Esophagus mucosa (tissue), 1 donor: ENCODE measurements at regions not wholly inside any gene's neighbourhood (a gene's known extent, or its start where the extent isn't known, plus 50 kb on each side); places are given as distances from the start of the nearest gene placed in this dataset.

Source experiments
- ATAC-seq: fragments of 200-7000 bp; cut with Tn5 transposase; one replicate; pipeline ENCODE4 v1.9.1; 2020
- donor health status: DM: yes; HTN: yes; CAD: no.

DNA sequence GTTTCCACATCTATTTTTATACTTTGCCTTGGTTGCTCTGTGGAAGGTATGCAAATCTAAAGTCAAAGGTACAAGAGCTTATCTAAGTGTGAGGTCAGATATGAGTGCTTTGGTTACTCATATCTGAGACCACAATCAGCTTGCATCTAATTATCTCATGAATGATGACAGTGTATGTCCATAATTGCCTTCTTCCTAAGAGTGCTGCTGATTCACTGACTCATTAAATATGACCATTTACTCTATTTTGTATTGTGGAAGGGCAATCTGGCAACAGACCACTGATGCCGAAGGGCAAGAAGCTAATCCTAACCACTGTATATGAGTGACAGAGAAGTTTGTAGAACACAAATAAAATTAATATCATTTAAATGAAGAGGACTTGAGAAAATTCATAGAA is 1190.2 kb upstream of the AGA start:
- ATAC-seq = no peak

DNA sequence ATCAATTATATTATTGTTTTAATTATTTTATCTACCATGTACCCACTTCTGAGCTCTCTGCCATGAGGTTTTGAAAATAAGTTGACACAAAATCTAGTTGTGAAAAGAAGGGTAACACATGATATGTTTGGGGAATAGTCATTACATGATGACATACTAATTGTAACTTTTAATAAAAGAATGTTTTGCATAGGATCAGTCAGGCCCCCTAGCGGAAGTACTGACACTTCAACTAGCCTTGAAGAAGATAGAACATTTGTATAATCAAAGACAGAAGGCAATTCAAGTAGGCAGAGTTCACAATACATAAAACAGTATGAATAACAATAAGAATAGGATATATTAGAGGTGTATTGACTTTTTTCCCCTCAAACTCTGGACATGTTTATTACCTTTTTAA is 1191.0 kb upstream of the AGA start:
- ATAC-seq = no peak

DNA sequence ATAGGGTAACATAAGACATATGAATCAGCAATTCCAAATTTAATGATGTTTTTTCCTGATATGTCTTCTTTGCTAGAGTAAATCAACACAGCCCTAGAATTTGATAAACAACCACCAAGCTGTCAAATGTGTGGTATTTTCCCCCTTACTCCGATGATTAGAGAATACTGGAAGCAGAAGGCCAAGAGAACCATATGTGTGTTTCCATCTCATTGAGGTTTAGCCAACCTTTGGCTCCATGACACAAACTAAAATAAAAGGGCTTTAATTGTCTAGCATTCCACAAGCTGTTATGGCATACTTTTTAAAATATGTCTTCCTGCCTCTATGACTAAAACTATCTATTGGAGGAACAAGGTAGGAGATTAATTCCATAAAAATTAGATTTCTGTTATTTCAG is 1222.4 kb upstream of the AGA start:
- no peak for ATAC-seq

DNA sequence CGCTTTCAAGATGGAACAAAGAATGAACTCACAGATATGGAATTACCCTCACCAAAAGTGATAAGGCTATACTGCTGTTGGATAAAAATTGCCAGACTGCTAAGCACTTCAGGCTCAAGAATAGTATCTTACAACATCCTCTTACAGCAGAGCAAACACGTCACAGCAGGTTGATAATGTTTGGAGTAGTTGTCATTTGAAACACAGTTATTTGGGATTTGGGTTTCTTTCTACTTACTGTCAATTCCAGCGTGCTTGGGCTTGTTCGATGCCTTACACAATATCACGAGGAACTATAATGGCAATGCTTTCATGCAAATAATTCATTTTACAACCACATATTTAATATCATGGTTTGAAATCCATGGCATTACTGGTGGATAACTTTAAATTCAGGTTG is 1223.7 kb upstream of the AGA start:
- no peak for ATAC-seq

DNA sequence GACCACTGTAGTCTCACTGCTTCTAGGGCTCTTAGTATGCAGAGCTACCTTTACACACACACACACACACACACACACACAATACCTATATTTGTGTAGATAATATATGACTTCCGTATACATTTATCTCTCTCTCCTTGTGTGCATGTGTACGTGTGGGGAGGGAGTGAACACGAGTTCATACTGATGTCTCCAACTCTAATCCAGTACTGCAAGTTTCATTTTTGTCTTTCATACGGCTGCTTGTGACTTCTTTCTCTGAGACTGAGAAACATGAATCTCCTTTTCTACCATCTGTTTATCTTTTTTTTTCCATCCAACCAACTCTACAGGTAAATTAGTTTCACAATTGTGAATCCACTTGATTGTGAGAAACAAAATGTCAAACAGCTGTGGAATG is 1229.5 kb upstream of the AGA start:
- ATAC-seq = no peak

DNA sequence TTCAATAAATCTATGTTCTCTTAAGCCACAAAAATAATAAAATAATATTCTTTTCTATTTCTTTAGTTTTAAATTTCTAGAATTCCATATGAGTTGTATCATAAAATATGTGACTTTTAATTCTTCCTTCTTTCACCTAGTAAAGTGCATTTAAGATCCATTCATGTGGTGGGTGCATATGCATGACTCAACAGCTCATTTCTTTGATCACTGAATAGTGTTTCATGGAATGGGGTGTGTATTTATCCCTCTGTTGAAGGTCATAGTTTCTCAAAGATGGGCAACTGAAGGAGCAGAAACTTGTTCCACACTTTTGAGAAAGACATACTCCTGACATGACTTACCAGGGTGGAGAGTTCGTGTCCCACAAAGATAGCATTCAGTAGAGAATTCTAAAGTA is 1230.3 kb upstream of the AGA start:
- no peak for ATAC-seq

DNA sequence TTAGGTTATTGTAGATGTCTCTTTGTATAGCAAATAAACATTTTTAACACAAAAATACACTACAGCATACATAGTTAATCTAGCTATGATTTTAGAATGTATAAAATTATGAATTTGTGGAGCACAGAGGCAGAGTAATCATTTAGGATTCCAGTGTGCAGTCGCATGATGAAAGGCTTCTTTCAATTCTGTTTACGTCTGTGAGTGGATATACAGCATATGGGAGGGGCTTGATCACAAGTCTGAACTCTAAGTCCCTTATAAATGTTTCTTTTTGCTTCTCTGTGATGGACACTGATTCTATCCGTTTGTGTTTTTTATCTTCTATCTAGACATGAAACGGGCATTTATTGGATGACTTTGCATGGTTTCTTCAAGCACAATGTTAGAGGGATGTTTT is 1239.6 kb upstream of the AGA start:
- ATAC-seq = no peak

DNA sequence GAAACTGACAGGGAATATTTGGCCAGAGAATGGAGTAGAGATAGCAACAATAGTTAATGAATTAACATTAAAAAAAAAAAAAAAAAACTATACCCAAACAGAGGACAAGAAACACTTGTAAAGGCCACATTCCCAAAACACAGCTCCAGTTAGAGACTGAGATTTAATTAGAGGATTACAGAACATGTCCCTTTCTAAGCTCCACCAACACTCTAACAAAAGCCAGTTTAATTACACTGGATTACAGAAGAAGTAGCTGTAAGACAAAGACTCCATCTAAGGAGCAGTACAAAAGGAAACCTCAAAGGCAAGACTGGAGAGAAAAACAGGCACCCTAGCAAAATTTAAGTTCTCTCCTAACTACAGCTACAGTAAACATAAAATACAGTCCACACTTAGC is 1247.7 kb upstream of the AGA start:
- ATAC-seq = no peak

DNA sequence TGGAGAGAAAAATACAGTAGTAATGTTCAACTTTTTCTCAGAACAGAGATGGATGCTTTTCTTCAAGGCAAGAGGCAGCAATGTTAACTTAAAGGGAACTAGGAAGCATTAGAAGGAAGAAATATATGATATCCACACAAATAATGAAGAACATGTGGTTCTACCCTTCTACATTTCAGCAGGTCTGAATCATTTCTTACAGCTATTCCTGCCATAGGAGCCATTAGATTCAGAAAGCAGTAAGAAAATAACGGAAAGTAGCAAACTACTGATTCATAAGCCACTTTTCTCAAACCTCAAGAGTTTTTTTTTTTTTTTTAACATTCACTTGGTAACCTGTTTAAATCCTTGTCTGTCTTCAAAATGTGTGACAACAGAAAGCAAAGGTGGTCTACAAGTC is 1251.6 kb upstream of the AGA start:
- no peak for ATAC-seq

DNA sequence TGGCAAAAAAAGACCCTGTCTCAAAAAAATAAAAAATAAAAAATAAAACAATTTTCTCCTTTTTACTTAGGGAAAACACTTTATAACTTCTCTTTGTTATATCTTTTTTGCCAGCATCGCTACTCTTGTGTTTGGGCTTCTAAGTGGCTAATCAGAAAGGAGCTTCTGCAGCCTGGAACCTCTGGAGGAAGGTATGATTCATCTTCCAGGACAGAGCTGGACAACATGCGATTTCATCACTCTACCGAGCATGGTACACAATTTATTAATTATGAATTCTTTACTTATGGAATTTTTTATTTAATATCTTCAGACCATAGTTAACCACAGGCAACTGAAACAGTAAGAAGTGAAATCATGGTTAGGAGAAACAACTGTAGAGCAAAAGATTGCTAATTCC is 1254.3 kb upstream of the AGA start:
- ATAC-seq = no peak

DNA sequence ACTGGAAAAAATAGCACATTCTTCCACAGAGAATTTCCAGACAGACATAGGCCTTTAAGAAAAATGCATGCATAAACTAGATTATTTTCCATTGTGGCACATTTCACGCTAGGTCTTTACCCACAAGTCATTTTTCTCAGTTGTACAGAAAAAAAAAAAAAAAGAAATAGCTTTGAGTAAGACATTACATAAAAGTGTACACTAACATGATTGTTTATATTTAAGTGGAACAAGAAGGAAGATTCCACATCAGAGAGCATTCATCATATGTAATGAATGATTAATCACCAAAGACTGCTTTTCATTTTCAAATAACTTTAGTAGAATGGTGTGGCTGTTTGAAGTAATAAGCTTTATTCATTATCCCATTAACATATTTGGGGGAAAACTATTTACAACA is 1270.2 kb upstream of the AGA start:
- ATAC-seq = no peak

DNA sequence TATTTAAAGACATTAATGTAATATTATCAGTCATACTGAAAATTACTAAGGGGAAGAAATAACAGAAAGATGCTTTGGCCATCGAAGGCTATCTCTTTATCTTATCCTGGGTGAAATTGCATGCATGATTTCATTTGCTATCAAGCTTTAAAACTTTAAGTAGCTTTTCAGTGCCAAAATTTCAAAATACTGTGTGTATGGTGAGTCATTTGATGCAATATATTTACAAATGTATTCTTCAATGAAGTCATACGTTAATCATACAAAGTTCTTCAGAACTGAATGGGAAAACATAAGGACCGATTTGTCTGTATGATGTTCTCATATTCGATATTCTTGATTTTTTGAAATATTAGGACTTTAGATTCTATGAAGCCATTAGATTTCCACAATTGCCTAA is 1295.8 kb upstream of the AGA start:
- ATAC-seq = no peak

DNA sequence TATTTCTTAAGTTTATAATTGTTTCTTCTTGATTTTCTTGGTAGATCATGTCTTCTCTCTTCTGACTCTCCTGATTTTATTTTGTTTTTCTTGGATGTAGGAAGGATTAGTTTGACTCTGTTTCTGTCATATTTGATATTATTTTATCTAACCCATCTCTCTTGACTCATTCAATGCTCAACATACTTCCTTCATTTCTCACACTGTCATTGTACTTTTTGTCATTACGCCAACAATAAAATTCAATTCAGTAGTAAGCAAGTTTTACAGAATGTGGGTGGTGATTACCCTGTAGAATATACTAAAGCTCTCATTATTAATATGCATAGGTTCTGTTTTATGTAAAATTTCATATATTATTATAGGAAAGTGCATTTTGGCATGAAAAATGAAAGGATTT is 1303.0 kb upstream of the AGA start:
- no peak for ATAC-seq

DNA sequence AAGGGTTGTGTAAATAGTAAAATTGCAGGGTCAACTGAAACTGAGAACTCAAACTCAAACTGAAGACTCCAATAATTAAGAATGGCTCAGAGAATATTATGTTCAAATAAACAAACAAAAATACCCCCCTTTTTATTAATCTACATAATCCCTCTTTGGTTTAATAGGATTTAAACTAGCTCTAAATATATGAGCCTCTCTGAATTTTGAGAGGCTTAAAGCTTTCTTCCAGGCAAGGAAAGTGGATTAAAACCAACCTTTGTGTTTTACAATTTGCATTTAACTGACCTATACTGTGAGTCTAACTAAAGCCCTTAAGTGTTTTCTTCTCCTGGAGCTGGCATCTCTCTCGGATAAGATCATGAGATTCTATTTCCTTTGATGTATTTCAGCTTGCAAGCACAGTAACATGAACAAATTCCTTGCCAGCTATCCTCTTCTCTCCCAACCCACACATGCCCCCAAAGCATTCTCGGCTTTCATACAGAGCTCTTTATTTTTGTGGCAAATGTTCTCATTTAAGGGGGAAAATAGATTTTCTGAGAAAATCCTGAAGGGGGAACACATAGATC is 1310.8 kb upstream of the AGA start:
- no peak for ATAC-seq

DNA sequence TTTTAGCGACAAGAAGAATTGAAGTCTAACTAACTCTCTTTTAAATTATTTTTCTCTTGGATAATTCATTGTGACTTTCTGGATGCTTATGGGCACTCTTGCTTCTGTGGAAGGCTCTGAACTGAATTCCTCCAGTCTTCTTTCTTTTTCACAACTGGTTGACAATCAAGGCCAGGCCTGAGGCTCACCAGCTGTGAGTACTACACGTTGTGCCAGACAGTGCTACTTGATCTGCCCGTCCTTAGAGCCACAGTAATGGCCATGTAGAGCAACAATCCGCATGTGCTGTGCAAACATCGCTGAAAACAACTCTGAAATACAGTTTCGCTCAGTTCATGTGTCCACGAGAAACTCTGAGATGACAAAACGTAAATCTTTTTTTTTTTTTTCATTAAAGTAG is 1336.3 kb upstream of the AGA start:
- ATAC-seq = no peak

DNA sequence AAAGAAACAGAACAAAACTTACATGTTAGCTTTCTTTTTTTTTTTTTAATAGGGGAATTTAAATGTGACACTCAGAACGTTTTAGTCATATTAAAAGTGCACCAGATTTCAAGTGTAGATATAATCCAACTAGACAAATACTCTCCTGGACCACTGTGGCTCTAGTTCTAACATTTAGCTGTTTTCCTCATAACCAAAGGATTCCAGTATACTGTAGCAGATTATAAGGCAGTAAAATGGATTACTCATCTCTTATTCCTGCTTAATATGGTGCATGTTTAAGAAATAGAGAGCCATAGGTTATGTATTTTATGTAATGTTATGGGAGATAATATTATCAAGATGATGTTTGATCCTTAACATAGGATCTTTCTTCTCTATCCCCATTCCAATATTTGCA is 1339.5 kb upstream of the AGA start:
- ATAC-seq = no peak

DNA sequence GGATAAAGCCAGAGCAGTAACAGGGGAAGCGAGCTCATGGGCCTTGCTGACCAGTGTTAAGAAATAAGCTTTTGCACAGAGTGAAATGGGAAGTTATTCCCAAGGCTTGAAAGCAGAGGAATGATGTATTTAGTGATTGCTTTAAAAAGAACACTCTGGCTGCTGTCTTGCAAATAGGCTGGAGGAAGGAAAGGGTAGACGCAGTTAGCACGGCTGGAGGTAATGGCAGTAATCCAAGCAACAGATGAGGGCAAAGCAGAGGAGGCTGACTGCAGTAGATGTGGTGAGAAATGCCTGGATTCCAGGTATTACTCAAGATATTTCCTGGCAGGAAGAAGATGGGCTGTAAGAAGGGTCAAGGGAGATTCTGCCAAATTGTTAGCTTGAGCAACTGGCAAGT is 1342.3 kb upstream of the AGA start:
- no peak for ATAC-seq

DNA sequence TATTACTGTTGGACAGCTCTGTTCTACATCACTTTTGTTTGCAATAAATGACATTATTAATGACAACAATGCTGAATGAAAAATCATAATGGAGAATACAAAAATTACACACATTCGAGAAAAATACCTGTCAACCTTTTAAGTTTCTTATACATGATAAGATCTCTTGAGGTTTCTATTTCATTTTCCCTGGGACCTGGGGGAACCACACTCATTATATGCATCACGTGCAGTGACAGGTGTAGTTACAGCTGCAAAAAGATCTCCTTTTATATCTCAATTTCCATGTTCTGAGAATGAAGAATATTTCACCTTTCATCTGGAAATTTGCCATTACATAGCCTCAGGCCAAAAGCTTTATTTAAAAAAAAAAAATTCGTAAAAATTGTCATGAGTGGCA is 1347.0 kb upstream of the AGA start:
- no peak for ATAC-seq

DNA sequence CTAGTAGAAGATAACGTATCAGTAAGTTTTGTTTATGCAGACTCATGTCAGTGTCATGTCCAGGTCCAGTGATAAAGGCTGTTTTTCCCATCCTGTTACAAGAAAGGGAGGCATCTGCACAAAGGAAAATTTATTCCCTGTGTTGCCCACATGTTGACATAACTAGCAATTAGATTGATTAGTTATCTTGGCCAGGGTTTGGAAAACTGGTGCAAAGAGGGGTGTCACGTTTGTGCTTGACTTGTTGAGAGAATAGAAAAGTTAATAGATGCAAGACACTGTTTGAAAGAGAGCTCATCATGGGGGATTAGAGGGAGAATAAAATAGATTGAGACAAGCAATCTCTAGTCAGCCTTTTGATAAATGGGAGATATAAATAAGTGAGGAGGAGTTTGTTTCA is 1357.0 kb upstream of the AGA start:
- ATAC-seq = no peak

DNA sequence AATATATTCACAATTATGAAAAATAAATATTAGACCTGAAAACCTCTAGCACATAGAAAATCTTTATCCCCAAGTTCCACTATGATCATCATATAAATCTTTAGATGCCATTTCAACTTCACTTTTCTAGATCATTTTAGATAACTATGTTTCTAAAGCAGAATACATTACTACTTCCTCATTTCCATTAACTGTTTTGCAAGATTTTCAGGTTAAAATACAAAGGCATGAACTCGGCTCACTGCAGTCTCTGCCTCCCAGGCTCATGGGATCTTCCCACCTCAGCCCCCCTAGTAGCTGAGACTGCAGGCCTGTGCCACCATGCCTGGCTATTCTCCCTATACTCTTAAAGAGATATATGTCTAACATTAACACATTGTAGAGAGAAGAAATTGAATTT is 1365.9 kb upstream of the AGA start:
- ATAC-seq = no peak

DNA sequence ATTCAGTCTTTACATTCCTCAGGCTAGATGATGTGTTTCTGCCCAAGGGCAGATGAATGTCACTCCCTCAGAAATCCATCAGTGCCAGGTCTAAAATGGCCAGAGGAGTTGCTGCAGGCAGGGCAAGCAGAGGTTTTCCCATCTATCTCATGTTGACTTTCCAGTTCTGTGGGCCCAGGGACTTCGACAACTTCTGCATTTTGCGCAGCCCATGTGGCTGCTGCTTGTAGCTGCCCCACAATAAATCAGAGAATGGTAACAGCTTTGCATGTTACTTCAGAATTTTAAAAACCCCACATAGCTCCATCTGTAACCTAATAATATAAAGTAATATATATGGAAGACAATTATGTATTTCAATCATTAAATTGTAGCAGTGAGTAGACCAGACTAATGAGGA is 1367.7 kb upstream of the AGA start:
- no peak for ATAC-seq

DNA sequence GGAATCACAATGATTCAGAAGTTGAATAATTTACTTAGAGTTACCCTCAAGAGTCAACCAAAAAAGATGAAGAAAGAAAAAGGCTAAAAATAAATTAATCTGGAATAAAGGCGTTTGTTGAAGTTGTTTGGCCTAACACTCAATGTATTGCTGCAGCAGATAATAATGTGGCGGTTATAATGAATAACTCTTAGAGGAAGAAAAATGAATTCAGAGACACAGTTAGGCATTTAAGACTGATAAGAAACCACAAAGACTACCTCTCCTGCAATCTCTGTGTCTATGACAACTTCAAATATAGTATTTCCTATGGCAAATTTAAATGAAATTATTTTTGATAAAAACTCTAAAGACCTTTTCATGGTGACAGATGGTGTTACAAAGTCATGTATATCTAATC is 1369.1 kb upstream of the AGA start:
- ATAC-seq = no peak

DNA sequence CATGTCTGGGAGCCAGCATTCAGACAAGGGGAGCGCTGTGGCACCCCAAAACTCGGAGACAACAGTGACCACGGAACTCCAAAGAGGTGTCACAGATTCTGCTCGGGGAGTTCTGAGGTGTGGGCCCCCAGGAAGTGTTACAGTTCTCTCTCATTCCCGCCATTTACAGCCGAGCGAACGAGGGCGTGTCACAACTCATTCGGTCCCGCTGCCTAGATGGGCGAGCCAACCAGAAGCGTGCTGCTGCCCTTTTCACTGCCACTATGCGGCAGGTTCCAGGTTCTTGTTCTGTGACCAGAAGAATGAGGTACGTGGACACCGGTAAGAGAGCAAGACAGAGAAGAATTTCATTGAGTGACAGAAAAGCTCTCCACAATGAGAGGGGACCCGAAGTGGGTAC is 1370.6 kb upstream of the AGA start:
- no peak for ATAC-seq

DNA sequence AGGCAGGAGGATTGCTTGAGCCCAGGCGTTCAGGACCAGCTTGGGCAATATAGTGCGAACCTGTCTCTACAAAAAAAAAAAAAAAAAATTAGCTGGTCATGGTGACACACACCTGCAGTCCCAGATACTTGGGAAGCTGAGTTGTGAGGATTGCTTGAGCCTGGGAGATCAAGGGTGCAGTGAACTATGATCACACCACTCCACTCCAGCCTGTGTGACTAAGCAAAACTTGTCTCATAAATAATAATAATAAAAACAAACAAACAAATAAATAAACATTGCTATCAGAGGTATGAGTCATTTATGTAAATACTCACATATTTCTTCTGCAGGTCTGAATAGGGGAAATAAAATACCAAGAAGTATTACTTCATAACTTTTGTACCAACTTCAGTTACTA is 1372.7 kb upstream of the AGA start:
- no peak for ATAC-seq

DNA sequence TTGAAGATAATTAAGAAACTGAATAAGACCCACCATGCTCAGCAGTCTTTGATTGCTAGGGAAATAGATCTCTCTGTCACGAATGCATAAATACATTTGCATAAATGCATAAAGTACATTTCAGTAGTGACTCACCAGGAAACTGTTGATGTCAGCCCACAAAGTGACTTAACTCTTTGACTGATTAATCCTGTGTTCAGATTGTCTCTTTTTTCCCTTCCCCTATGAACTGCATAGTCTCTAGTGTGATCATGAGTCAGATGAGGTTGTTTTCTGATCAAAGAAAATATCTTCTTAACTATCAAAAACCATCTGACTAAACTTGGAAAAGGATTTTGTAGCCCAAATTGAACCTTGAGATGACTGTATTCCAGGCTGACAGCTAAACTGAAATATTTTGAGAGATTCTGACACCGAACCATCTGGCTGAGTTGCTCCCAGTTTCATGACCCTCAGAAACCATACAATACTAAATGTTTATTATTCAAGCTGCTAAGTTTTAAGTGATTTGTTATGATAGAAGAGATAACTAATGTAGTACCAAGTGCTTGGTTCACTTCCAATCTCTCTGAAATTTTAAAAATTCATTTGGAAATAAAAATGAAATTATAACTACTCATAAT is 1381.5 kb upstream of the AGA start:
- no peak for ATAC-seq

DNA sequence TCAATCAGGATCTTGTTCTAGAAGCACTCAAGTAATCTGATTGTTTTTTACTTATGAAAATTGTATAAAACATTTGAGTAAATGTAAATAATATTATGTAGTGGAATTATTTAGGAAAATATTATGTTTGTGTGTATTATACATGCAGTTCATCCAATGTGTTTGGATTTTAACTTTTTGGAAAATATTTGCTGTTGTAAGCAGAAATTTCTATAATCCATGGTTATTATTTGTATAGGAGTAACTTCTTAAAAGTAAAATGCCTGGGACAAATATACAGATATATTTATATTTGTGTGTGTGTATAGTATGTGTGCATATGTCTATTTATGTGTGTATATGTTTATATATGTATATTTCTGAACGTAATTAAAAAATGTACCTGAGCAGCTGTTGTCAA is 1394.6 kb upstream of the AGA start:
- ATAC-seq = no peak
